Activated T-cell treated with anti-CD3 and anti-CD28 coated beads, Interleukin-2, amount 50 U/mL, for 72 hours (primary cell): ENCODE measurements at regions not wholly inside any gene's neighbourhood (a gene's known extent, or its start where the extent isn't known, plus 50 kb on each side); places are given as distances from the start of the nearest gene placed in this dataset.
"Not testable (repeated sequence)": the region's sequence is repeated elsewhere in the genome, so short reads cannot be mapped to it uniquely, and the experiment has no call there.

ENCODE experiments used
- ATAC-seq, 2 donors: fragments of 150-1000 bp; cut with Tn5 transposase; replicated peaks in 1 of 2; 2 replicates each; pipeline ENCODE4 v1.10.0; 2021; ENCODE audit warnings: moderate library complexity in 2 of 2, mild to moderate bottlenecking in 1 of 2
- DNase-seq, 2 donors: peaks; one replicate each; pipeline ENCODE4 v3.0.0; 2021 to 2022; ENCODE audit warnings: mixed read lengths in 1 of 2
- H3K27ac Mint-ChIP-seq: one replicate; pipeline ENCODE4 v1.8.0; 2022; ENCODE audit warnings: mild to moderate bottlenecking, moderate library complexity, mixed read lengths
- H3K27me3 Mint-ChIP-seq: one replicate; pipeline ENCODE4 v1.8.0; 2022; ENCODE audit warnings: low read depth, mixed read lengths
- H3K36me3 Mint-ChIP-seq, 2 donors: one replicate each; pipeline ENCODE4 v1.8.0; 2022; ENCODE audit warnings: mixed read lengths in 2 of 2, mild to moderate bottlenecking in 1 of 2; ENCODE audit not compliant: insufficient read depth in 2 of 2
- H3K4me1 Mint-ChIP-seq: one replicate; pipeline ENCODE4 v1.8.0; 2022; ENCODE audit warnings: low read depth, mixed read lengths
- H3K4me3 Mint-ChIP-seq, 2 donors: one replicate each; pipeline ENCODE4 v1.8.0; 2022; ENCODE audit warnings: mild to moderate bottlenecking in 2 of 2, mixed read lengths in 2 of 2, moderate library complexity in 2 of 2
- H3K9me3 Mint-ChIP-seq, 2 donors: one replicate each; pipeline ENCODE4 v1.8.0; 2022; ENCODE audit warnings: mixed read lengths in 2 of 2

DNA sequence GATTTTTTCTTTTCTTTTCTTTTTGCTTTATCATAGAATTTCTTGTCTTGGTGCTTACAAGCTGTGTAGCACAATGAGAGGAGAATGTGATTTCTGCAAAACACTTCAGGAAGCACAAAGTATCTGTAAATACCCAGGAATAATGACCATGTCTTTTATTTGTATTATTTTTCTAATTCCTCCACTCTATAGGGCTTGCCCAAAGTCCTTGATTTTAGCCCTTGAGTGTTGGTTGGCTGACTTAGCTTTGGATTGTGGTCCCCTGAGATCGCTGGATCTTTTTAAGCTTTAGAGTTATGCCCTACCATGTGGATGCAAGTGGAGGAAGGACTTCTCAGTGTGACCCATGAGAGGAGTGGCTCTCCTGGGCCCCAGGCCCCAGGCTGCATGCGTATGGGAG, 52.2 kb downstream of the HOXC4 start:
- H3K27me3 Mint-ChIP-seq, result peaks cover 69% of the 10 kb centered on the region
- H3K9me3 Mint-ChIP-seq, H3K36me3 Mint-ChIP-seq, H3K4me3 Mint-ChIP-seq, ATAC-seq, H3K4me1 Mint-ChIP-seq, DNase-seq, H3K27ac Mint-ChIP-seq: not testable (repeated sequence)

DNA sequence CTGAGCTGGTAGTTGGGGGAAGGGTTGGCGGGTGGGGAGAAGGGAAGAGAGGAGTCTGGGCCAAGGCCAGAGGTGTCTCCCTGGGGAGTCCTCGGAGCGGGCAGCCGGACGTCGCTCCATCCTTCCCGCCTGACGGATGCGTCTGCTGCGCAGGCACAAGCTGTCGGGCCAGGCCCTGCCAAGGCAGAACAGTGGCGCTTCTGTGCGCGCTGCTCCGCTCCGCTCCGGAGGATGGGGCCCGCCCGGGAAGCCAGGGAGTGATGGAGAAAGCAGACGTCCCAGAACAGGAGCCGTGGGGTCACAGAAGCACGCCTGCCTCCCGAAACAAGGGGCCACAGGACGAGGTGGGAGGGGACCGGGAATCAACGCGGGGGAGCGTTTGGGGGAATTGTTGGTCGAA, 52.6 kb downstream of the HOXC4 start:
- DNase-seq, H3K4me3 Mint-ChIP-seq, H3K36me3 Mint-ChIP-seq, H3K27ac Mint-ChIP-seq, H3K9me3 Mint-ChIP-seq, ATAC-seq, H3K4me1 Mint-ChIP-seq: not testable (repeated sequence)
- peaks cover 67% of the 10 kb centered on the region for H3K27me3 Mint-ChIP-seq

DNA sequence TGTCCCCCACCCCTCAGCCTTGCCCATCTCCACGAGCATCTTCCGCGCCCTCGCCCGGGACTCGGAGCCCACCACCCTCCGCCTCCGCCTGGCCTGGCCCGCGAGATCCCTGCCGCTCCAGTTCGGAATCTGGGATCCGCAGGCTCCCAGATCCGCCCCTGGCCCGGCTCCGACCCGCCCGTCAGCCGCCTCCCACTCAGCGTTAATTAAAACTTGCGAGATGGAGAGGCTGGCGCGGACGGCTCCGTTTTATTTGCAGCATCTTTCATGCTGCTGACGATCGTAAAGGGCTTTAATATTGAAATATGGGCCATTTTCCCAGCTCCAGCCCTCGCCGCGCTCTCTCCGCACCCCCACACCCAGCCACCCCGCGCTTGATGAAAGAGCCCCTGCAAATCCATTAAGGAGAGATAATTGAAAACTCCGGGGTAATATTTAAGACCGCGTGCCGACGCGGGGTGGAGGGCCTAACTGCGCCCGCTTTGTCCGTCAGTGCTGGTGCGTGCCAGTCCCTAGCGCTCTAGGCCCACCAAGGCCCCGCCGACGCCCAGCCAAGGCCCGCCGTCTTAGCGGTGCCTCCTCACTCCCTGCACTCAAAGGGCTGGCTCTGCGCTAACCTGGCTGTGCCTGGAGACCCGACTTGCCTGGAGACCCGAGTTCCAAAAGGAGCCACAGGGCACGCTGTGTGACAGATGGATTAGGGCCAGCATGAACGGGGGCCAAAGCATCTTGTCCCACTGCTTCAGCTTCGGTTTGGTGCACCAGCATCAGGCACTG, 53.4 kb downstream of the HOXC4 start:
- not testable (repeated sequence) for ATAC-seq

DNA sequence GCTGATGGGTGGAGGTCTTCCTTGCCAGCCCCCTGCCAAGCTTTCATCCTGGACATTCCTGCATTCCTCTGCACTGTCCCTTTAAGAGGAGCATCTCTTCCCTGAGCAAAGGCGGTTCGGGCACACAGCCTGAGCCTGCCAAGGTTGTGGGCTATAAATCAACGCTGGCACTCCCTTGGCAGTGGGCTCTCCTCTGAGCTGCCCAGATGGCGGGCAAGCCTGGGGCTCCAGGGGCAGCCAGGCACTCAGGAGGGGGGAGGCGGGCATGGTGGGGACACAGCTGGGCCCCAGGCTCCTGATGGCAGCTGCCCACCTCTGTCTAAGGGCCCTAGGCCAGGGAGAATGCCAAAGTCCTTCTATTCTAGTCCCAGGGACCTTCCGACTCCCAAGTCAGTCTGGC, 58.7 kb downstream of the HOXC4 start:
- H3K4me3 Mint-ChIP-seq, H3K4me1 Mint-ChIP-seq, H3K27ac Mint-ChIP-seq, H3K9me3 Mint-ChIP-seq, H3K36me3 Mint-ChIP-seq, ATAC-seq, DNase-seq: not testable (repeated sequence)
- H3K27me3 Mint-ChIP-seq, result peaks cover 50% of the 10 kb centered on the region

More for the DNA sequence above, 53.4 kb downstream of the HOXC4 start:
- H3K27ac Mint-ChIP-seq, H3K4me1 Mint-ChIP-seq, DNase-seq, H3K9me3 Mint-ChIP-seq, H3K36me3 Mint-ChIP-seq: not testable (repeated sequence)
- Mint-ChIP-seq H3K27me3 (peaks cover 67% of the 10 kb centered on the region), H3K4me3 (peak overlapping the region in 1 of 2 donors; percentile 14)

DNA sequence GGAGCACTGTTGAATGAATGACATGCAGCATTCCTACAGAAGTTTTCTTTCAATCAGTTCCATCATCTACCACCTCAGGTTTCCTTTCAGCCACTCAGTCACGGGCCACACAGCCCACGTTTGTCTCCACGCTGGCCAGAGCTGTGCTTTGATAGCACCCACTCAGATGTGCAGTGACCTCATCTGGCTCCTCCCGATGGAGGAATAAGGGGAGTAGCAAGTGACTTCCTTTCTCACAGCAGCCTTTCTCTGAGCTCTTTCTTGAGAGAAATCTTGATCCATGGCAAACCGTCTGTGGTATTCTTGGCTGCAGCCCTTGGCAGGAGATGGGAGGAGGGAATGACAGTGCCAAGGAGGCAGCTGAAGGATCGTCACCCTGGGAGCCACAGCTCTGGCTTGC, 62.4 kb downstream of the HOXC4 start:
- DNase-seq, H3K27ac Mint-ChIP-seq, H3K4me3 Mint-ChIP-seq, H3K9me3 Mint-ChIP-seq, H3K36me3 Mint-ChIP-seq, ATAC-seq, H3K4me1 Mint-ChIP-seq: not testable (repeated sequence)
- H3K27me3 Mint-ChIP-seq, result peaks cover 56% of the 10 kb centered on the region

DNA sequence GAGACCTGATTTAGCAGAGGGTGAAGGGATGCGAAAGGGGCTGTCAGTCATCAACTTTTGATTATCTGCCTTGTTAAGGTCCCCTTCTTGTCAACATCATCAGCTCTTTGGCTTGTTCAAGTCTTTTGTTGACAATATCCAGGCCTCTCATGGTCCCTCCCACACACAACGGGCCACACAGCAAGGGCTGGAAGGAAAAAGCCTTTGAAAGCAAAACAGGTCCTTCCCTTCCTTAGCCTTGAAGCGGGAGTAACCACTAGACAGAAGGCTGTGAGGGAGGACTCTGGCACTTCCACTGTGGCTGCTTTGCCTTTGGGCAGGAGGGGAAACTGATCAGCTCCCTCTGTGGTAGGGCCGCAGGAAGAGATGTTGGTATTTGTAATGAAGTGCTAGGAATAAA, 63.8 kb downstream of the HOXC4 start:
- H3K9me3 Mint-ChIP-seq, ATAC-seq, H3K36me3 Mint-ChIP-seq, DNase-seq, H3K4me1 Mint-ChIP-seq, H3K4me3 Mint-ChIP-seq, H3K27ac Mint-ChIP-seq: not testable (repeated sequence)
- peaks cover 60% of the 10 kb centered on the region for H3K27me3 Mint-ChIP-seq

DNA sequence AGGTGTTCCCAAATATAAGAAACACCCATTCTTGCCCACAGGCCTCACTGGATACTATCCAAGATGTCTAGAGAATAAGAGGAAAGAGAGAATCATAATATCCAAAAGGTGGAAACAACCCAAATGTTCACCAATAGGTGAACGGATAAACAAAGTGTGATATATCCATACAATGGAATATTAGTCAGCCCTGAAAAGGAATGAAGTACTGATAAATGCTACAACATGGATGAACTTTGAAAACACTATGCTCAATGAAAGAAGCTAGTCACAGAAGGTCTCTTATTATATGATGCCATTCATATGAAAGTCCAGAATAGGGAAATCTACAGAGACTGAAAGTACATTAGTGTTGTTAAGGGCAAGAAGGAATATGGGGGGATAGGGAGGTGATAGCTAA, 65.4 kb downstream of the HOXC4 start:
- H3K27me3 Mint-ChIP-seq, result peaks cover 77% of the 10 kb centered on the region
- not testable (repeated sequence) for H3K4me3 Mint-ChIP-seq, H3K4me1 Mint-ChIP-seq, H3K36me3 Mint-ChIP-seq, ATAC-seq, DNase-seq, H3K9me3 Mint-ChIP-seq, H3K27ac Mint-ChIP-seq

DNA sequence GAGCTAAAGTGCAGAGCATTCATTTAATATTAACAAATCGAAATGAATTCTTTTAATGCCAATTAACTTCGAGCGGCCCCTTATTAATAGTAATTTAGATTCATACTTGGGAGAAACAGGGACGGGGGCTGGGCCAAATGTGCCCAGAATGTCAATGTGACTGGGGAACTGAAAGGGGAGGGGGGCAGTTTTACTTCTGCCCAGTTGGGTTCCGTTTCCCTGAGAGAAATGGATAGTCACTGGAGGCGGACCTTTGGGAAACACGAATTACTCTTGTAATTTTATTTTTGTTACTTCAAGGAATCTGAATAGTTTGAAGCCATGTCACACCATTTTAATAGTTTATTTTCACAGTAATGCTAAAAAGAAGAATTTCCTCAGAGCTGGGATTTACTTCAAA, 64.8 kb downstream of the SMUG1 start:
- not testable (repeated sequence) for DNase-seq, H3K36me3 Mint-ChIP-seq, ATAC-seq, H3K9me3 Mint-ChIP-seq, H3K4me3 Mint-ChIP-seq, H3K27ac Mint-ChIP-seq
- peaks cover 18% of the 10 kb centered on the region for H3K4me1 Mint-ChIP-seq
- peaks cover 96% of the 10 kb centered on the region for H3K27me3 Mint-ChIP-seq

DNA sequence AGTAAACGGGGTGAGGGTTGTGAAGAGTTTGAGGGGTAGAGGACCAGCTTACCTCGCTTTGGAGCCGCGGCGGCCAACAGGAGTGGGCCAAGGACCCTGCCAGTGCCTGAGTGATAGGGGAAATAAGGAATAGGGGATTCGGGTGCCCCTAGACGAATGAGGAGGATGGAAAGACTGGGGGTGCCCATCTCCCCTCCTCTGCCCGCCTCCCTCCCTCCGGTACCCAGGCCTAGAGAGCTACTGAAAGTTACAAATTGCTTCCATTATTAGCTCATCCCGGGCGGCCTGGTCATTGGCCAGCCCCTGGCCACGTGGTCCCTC, 63.1 kb downstream of the SMUG1 start:
- Mint-ChIP-seq H3K4me3 (peak overlapping the region; percentile 61), H3K27me3 (peaks cover 96% of the 10 kb centered on the region), H3K4me1 (peaks cover 18% of the 10 kb centered on the region)
- ATAC-seq, H3K36me3 Mint-ChIP-seq, H3K9me3 Mint-ChIP-seq, H3K27ac Mint-ChIP-seq, DNase-seq: not testable (repeated sequence)

DNA sequence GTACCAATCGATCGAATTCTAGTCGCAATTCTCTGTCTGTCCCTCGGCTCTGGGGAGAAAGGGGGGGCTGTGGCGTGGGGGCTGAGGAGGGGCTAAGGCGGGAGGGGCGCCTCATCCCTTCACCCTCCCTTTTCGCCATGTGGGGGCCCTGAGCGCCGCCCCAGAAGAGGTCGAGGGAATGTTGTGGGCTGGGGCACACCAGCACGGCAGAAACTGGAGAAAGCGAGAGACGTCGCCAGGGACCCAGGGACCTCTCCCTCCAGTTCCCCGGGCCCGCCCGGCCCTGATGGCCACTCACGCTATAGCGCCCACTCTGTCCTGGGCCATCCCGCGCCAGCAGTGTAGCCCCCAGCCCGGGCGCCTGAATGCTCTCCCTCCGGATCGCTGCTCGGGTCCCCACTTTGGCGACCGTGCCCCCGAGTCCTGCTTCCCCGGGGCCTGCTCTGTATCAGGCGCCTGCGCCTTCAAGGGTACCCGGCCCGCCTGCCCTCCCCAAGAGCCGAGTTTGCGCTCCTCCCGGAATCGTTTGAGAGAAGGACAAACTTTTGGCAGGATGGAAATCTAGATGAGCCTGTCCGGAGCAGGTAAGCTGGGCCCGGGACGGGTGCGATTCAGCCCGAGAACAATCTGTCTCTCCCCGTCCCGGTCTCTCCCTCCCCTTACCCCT, 62.6 kb downstream of the SMUG1 start:
- Mint-ChIP-seq H3K4me3 (peak overlapping the region; percentile 61), H3K4me1 (peaks cover 18% of the 10 kb centered on the region), H3K27ac (no peak overlapping the region), H3K27me3 (peaks cover 93% of the 10 kb centered on the region), H3K36me3 (no peaks in the 10 kb centered on the region), H3K9me3 (no peaks in the 10 kb centered on the region)
- ATAC-seq (peak; percentile 37 to 47), DNase-seq (peak in 1 of 2 donors; percentile 7)

DNA sequence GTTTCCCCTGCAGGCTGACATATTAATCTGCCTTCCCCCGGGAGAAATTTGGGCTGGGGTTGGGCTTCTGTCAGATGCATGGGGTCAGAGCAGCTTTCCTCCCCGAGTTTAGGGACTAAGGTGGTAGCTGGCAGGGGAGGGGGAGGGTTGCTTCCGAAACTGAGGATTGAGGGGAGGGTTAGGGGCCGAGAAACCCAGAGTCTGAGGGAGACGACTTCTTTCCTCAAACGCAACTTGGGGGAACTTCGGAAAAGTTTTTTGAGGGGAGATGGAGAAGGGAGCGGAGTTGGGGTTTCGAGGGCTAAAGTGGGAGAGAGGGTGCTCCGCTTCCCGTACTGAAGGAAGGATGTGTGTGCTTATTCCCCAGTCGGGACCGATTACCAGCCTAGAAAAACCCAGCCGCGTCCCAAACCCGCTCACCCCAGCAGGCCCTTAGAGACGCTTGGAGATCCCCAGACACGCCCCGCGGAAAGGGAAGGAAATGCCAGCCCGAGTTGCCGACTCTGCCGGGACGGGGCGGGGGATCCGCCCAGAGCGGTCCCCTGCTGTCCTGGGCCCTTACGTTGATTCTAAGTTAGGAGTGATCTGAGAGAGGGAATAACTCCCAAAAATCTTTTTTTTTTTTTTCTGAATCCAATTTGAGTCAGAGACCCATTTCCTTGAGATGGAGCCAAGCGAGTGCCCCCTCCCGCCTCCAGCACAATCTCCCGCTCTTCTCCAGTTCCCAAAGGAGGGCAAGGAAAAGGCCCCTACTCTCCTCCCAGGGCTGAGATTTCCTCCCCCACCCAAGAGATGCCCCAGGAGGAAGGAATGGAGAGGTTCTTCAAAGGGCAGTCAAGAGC, 61.9 kb downstream of the SMUG1 start:
- ATAC-seq, result peak in 1 of 2 donors; percentile 21
- Mint-ChIP-seq H3K27me3 (peaks cover 86% of the 10 kb centered on the region), H3K4me1 (peaks cover 18% of the 10 kb centered on the region), H3K9me3 (no peaks in the 10 kb centered on the region), H3K4me3 (peak overlapping the region; percentile 42 to 61), H3K27ac (no peak overlapping the region), H3K36me3 (no peaks in the 10 kb centered on the region)
- peak in 1 of 2 donors; percentile 9 for DNase-seq

DNA sequence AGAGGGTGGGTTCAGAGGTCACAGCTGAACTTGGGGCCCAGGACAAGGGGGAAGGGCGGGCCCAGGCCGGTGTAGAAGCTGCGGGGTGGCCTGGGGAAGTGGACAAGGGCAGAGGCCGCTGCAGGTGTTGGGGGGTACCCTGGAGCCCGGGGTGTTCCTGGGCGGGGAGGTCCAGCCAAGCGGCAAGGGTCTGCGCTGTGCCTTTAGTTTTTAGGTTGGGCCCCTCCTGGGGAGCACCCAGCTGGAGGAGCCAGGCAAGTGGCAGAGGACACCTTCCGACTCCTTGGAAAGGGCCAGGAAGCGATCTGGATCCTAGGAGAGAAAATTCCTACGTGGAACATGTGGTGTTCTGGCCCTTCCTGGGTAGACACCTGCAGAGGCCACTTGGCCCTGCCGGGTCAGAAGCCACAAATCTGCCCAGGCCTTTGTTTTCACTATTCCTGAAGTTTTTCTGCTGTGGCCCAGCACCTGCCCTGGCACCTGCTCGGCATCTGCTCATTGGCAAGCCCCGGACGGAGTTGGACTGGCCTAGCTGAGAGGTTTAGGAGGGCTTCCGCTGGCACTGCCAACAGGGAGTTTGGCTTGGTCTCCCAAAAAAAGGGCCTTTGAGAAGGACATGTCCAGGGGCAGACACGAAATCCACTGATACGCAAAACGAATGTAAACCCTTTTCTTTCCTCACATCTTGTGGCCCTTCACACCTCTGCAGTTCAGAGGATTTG, 61.1 kb downstream of the SMUG1 start:
- ATAC-seq (no peak), DNase-seq (no peak)
- Mint-ChIP-seq H3K36me3 (no peaks in the 10 kb centered on the region), H3K4me1 (peaks cover 14% of the 10 kb centered on the region), H3K27me3 (peaks cover 86% of the 10 kb centered on the region), H3K9me3 (no peaks in the 10 kb centered on the region), H3K4me3 (no peak overlapping the region), H3K27ac (no peak overlapping the region)

DNA sequence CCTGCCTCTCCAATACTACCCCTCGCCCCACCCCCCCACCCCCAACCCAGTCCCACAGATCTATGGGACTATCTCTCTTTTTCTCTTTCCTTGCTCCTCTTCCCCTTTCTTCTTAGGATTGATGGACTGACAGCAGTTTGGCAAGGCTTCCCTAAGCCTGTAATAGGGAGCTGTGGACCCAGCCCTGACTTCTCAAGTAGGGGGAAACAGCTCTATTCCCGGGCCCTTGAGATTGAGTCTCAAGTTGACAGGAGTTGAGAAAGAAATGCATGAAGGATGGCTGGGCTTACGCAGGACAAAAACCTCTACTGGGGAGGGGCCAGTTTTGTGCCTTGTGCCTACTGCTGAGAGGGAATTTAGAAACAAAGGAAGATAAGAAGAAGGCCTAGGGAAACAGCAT, 60.4 kb downstream of the SMUG1 start:
- H3K27me3 Mint-ChIP-seq, result peaks cover 86% of the 10 kb centered on the region

More for the DNA sequence above, 60.4 kb downstream of the SMUG1 start:
- no peak for ATAC-seq
- Mint-ChIP-seq H3K9me3 (no peaks in the 10 kb centered on the region), H3K36me3 (no peaks in the 10 kb centered on the region), H3K4me1 (peaks cover 14% of the 10 kb centered on the region), H3K27ac (no peak overlapping the region), H3K4me3 (no peak overlapping the region)
- DNase-seq, result no peak
